BJ (cell line): ENCODE measurements at regions not wholly inside any gene's neighbourhood (a gene's known extent, or its start where the extent isn't known, plus 50 kb on each side); places are given as distances from the start of the nearest gene placed in this dataset.

Experiments
- CTCF ChIA-PET: fragments of 350-600 bp; formaldehyde crosslinking; extraction: SDS; loops from one replicate; lab custom pipeline; 2021; ENCODE audit warnings: antibody characterized with exemption, inconsistent platforms; lab: Yijun Ruan, JAX
- POLR2A ChIA-PET: fragments of 300-600 bp; sonication (Branson Sonifier 250); formaldehyde crosslinking; extraction: SDS; loops from one replicate; lab custom pipeline; 2021; ENCODE audit warnings: antibody characterized with exemption; lab: Charles Lee
- DNase-seq: peaks from one replicate; pipeline ENCODE4 v3.0.0-alpha.2; 2011; ENCODE audit warnings: low read depth
- H3K27me3 ChIP-seq: 2 replicates; pipeline ENCODE4 v1.6.0; 2011; ENCODE audit warnings: low read length; ENCODE audit not compliant: control insufficient read depth, insufficient read depth
- H3K36me3 ChIP-seq: 2 replicates; pipeline ENCODE4 v1.5.1; 2011; ENCODE audit warnings: low read length; ENCODE audit not compliant: control insufficient read depth, insufficient read depth
- H3K4me3 ChIP-seq: 2 replicates; pipeline ENCODE4 v1.5.1; 2011; ENCODE audit warnings: low read depth, mild to moderate bottlenecking, control low read depth, low read length
- CTCF ChIP-seq: IDR thresholded peaks from 2 replicates; pipeline ENCODE4 v1.5.1; 2011; ENCODE audit warnings: low read depth, mild to moderate bottlenecking, control low read depth, inconsistent platforms, low read length, moderate library complexity; ENCODE audit not compliant: insufficient read depth

GRCh38 chr4:143026459-143027170 is 158.1 kb upstream of the USP38 start:
- TF ChIP-seq CTCF: no peak
- ChIA-PET CTCF (interaction anchor here (0.9 to 1.4 kb wide), 3 partner anchors 10 to 1720 kb away, joined by 3 read pairs; no protein-coding TSS in a partner anchor), POLR2A (no interaction called here)
- Histone ChIP-seq H3K27me3 (no peaks in the 10 kb centered on the region), H3K36me3 (no peaks in the 10 kb centered on the region), H3K4me3 (no peak overlapping the region)
- DNase-seq: no peak

- ChIA-PET CTCF (no interaction called here), POLR2A (no interaction called here)
- no peak for TF ChIP-seq CTCF
- Histone ChIP-seq H3K4me3 (no peak overlapping the region), H3K36me3 (no peaks in the 10 kb centered on the region), H3K27me3 (no peaks in the 10 kb centered on the region; the same call in 1 of the 2 replicates)
- no peak for DNase-seq
These were observed 149.1 kb upstream of the USP38 start for GRCh38 chr4:143035661-143036060.

GRCh38 chr4:143036443-143036842 is 148.3 kb upstream of the USP38 start:
- no peak for TF ChIP-seq CTCF

GRCh38 chr4:143046454-143046853 is 138.3 kb upstream of the USP38 start:
- no peaks in the 10 kb centered on the region; the same call in 1 of the 2 replicates for H3K27me3 ChIP-seq
- ChIA-PET CTCF (no interaction called here), POLR2A (no interaction called here)
- no peak for DNase-seq
- H3K36me3 ChIP-seq: no peaks in the 10 kb centered on the region
- H3K4me3 ChIP-seq: no peak overlapping the region
- TF ChIP-seq CTCF: no peak

More at GRCh38 chr4:143036443-143036842, 148.3 kb upstream of the USP38 start:
- Histone ChIP-seq H3K36me3 (no peaks in the 10 kb centered on the region), H3K4me3 (no peak overlapping the region), H3K27me3 (no peaks in the 10 kb centered on the region; the same call in 1 of the 2 replicates)
- POLR2A ChIA-PET: no interaction called here
- no peak for DNase-seq
- CTCF ChIA-PET: no interaction called here

GRCh38 chr4:143046906-143047305 is 137.8 kb upstream of the USP38 start:
- POLR2A ChIA-PET: no interaction called here
- no peak for DNase-seq
- CTCF ChIA-PET: no interaction called here
- Histone ChIP-seq H3K36me3 (no peaks in the 10 kb centered on the region), H3K4me3 (no peak overlapping the region), H3K27me3 (no peaks in the 10 kb centered on the region; the same call in 1 of the 2 replicates)
- no peak for TF ChIP-seq CTCF
